GM12878 (cell line): ENCODE measurements at regions not wholly inside any gene's neighbourhood (a gene's known extent, or its start where the extent isn't known, plus 50 kb on each side); places are given as distances from the start of the nearest gene placed in this dataset.

Experiments used
- ATAC-seq: fragments of 200-7000 bp; cut with Tn5 transposase; 3 replicates; pipeline ENCODE4 v1.9.1; 2020; ENCODE audit warnings: mild to moderate bottlenecking, moderate library complexity
- BruUV-seq: library from RNA; stranded (reverse); fragments of 400-500 nt; replicated peaks from 2 replicates; lab custom pipeline; 2021; lab: Mats Ljungman, UMichigan
- CTCF ChIA-PET: fragments of 300-600 bp; sonication (Branson Sonifier 250); formaldehyde crosslinking; extraction: SDS; loops from one replicate; lab custom pipeline; 2021; ENCODE audit warnings: inconsistent platforms; lab: Yijun Ruan, JAX
- POLR2A ChIA-PET: fragments of 350-600 bp; formaldehyde crosslinking; extraction: SDS; loops from one replicate; lab custom pipeline; 2021; ENCODE audit warnings: inconsistent platforms; lab: Charles Lee
- RAD21 ChIA-PET: fragments of 300-600 bp; sonication (Branson Sonifier 250); formaldehyde crosslinking; loops from one replicate; lab custom pipeline; 2023; ENCODE audit warnings: antibody characterized with exemption; ENCODE audit not compliant: unreplicated experiment; lab: Charles Lee
- SMC1A ChIA-PET: fragments of 300-600 bp; sonication (Branson Sonifier 250); formaldehyde crosslinking; loops from one replicate; lab custom pipeline; 2023; ENCODE audit not compliant: unreplicated experiment, uncharacterized antibody; lab: Charles Lee
- DNase-seq: peaks from one replicate; pipeline ENCODE4 v3.0.0-alpha.2; 2011; ENCODE audit warnings: low read depth, low spot score
- FAIRE-seq: peaks from 3 replicates; lab custom pipeline; 2011; peaks lifted over from hg19 to GRCh38; lab: Jason Lieb, UNC
- H2AFZ ChIP-seq: 2 replicates; pipeline ENCODE4 v1.6.0; 2011; ENCODE audit warnings: low read depth, low read length, control low read depth; ENCODE audit not compliant: control insufficient read depth
- H3K27ac ChIP-seq: 2 replicates; pipeline ENCODE4 v1.5.1; 2011; ENCODE audit warnings: control low read depth; ENCODE audit not compliant: control insufficient read depth, insufficient read depth
- H3K27me3 ChIP-seq, 2 experiments: replicated peaks in 1 of 2; 2 replicates each; pipeline versions ENCODE4 v1.6.0 to v1.6.1; 2011; ENCODE audit warnings: low read length in 1 of 2; ENCODE audit not compliant: control insufficient read depth in 2 of 2, insufficient read depth in 2 of 2
- H3K36me3 ChIP-seq, 2 experiments: 2 replicates each; pipeline ENCODE4 v1.5.1; 2011; ENCODE audit warnings: low read length in 1 of 2; ENCODE audit not compliant: control insufficient read depth in 2 of 2, insufficient read depth in 2 of 2
- H3K4me1 ChIP-seq: 2 replicates; pipeline ENCODE4 v1.6.1; 2011; ENCODE audit warnings: mild to moderate bottlenecking, low read length, moderate library complexity, mixed read lengths; ENCODE audit not compliant: control insufficient read depth, insufficient read depth
- H3K4me2 ChIP-seq: 2 replicates; pipeline ENCODE4 v1.6.0; 2011; ENCODE audit warnings: control low read depth; ENCODE audit not compliant: control insufficient read depth, insufficient read depth
- H3K4me3 ChIP-seq: fragments of 200-600 bp; sonication (generic); 2 replicates; pipeline ENCODE4 v1.5.1; 2016
- H3K79me2 ChIP-seq: 2 replicates; pipeline ENCODE4 v1.6.0; 2011; ENCODE audit warnings: low read length; ENCODE audit not compliant: control insufficient read depth, insufficient read depth
- H3K9ac ChIP-seq: 2 replicates; pipeline ENCODE4 v1.8.0; 2011; ENCODE audit warnings: low read length, control low read depth, mixed read lengths; ENCODE audit not compliant: control insufficient read depth, insufficient read depth
- H3K9me3 ChIP-seq: replicated peaks from 3 replicates; pipeline ENCODE4 v1.5.1; 2011; ENCODE audit warnings: mild to moderate bottlenecking, low read length; ENCODE audit not compliant: control insufficient read depth, insufficient read depth
- H4K20me1 ChIP-seq: 2 replicates; pipeline ENCODE4 v1.6.0; 2011; ENCODE audit not compliant: control insufficient read depth, insufficient read depth
- ATF3 ChIP-seq: IDR thresholded peaks from 2 replicates; pipeline ENCODE4 v1.6.1; 2011; ENCODE audit warnings: low read depth, mild to moderate bottlenecking, low read length, moderate library complexity, borderline replicate concordance; ENCODE audit errors: extremely low read depth
- CHD4 ChIP-seq: fragments of 200-600 bp; sonication (generic); IDR thresholded peaks from 2 replicates; pipeline ENCODE4 v1.6.1; 2016; ENCODE audit warnings: mild to moderate bottlenecking
- CUX1 ChIP-seq: IDR thresholded peaks from 2 replicates; pipeline ENCODE4 v1.6.1; 2012; ENCODE audit warnings: improper control_type of control experiment, low read depth, low read length; ENCODE audit not compliant: insufficient replicate concordance
- DPF2 ChIP-seq: fragments of 450-650 bp; IDR thresholded peaks from 2 replicates; pipeline ENCODE4 v1.6.1; 2017; ENCODE audit warnings: mild to moderate bottlenecking
- NFIC ChIP-seq: IDR thresholded peaks from 2 replicates; pipeline ENCODE4 v1.6.1; 2012; ENCODE audit warnings: low read depth, mild to moderate bottlenecking, inconsistent platforms, low read length, moderate library complexity
- POLR2A ChIP-seq: IDR thresholded peaks from 2 replicates; pipeline ENCODE4 v1.6.1; 2011; ENCODE audit warnings: low read depth, mild to moderate bottlenecking, low read length
- RBBP5 ChIP-seq: fragments of 200-600 bp; sonication (generic); conservative IDR thresholded peaks from 2 replicates; pipeline ENCODE4 v1.6.1; 2016
- STAT3 ChIP-seq: IDR thresholded peaks from 2 replicates; pipeline ENCODE4 v1.6.1; 2011; ENCODE audit warnings: low read depth, low read length, improper control_type of control experiment
- SUPT20H ChIP-seq: IDR thresholded peaks from 2 replicates; pipeline ENCODE4 v1.6.1; 2011; ENCODE audit warnings: low read depth, mild to moderate bottlenecking, low read length, moderate library complexity, borderline replicate concordance; ENCODE audit not compliant: control insufficient read depth
- TBL1XR1 ChIP-seq: IDR thresholded peaks from 2 replicates; pipeline ENCODE4 v1.6.1; 2012; ENCODE audit warnings: low read depth, low read length, improper control_type of control experiment
- ZBTB4 ChIP-seq: fragments of 450-650 bp; formaldehyde crosslinking; IDR thresholded peaks from 2 replicates; pipeline ENCODE4 v1.4.0; 2022; ENCODE audit warnings: mild to moderate bottlenecking, moderate library complexity
- ZSCAN29 ChIP-seq: fragments of 450-650 bp; IDR thresholded peaks from 2 replicates; pipeline ENCODE4 v1.6.1; 2017; ENCODE audit warnings: mild to moderate bottlenecking, moderate library complexity
- WGBS: methylation state at CpG from one replicate; pipeline ENCODE4 v1.1.6; 2016; ENCODE audit warnings: low lambda C conversion rate; ENCODE audit not compliant: insufficient replicate concordance, insufficient coverage; ENCODE audit errors: missing lambda C conversion rate; 5-methylcytosine and 5-hydroxymethylcytosine counted together
- in situ Hi-C: fragments of 300-500 bp; cut with MboI; formaldehyde crosslinking; loops from 9 replicates; pipeline ENCODE4 v1.14.3; 2018; ENCODE audit warnings: mixed read lengths
- intact Hi-C: fragments of 100-400 bp; cut with micrococcal nuclease; formaldehyde crosslinking; loops from one replicate; pipeline ENCODE4 v1.14.2; 2022; ENCODE audit not compliant: unreplicated experiment
- TF ChIP-seq, protein P1 (sequence below): IDR thresholded peaks from 2 replicates; pipeline ENCODE4 v1.6.1; 2011; ENCODE audit warnings: borderline replicate concordance, low read depth, mild to moderate bottlenecking, moderate library complexity, mixed read lengths, low read length; ENCODE audit not compliant: insufficient read depth; ENCODE audit errors: extremely low read length

- no peak for TF ChIP-seq ATF3
Measured at GRCh38 chr17:79483842-79484241, 127.0 kb downstream of the RBFOX3 start (continued).

DNA sequence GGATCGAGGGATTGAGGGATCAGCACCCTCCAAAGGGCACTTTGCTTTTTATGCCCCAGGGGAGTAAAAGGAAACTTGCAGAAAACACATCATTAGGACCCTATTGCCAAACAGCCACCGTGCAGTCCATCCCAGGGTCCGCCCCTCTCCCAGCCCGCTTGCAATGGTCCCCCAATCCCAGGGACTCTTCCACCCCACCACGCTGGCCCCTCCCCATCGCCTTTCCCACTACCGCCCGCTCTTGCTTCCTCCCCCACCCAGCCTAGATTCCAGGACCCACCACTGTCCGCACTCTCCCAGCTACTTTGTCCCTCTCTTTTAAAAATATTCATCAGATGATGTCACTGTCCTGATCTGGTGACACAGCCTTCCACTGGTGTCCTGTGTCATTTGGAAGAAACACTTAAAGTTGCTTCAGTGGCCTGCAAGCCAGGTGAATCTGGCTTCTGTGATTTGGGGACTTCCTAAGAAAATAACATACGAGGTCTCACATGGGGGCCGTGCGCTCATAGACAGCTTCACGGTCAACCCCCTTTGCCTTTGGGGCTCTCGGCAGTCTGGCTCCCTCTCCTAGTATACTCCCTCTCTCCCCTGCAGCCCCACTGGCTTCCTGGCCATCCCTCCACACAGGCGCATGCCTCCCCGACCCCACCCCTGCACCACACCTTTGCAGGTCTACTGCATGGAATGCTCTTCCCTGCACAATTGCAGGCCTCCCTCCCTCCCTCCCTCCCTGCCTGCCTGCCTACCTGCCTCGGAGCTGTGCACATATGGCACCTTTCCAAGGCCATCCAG, 127.9 kb downstream of the RBFOX3 start:
- in situ Hi-C loops (no loop called here), intact Hi-C loops (no loop called here)
- Histone ChIP-seq H3K4me3 (no peak overlapping the region), H3K27ac (no peak overlapping the region), H3K4me2 (no peak overlapping the region), H3K9ac (no peak overlapping the region), H2AFZ (no peak overlapping the region), H3K4me1 (no peaks in the 10 kb centered on the region), H3K79me2 (no peaks in the 10 kb centered on the region), H4K20me1 (no peaks in the 10 kb centered on the region), H3K36me3 (no peaks in the 10 kb centered on the region), H3K27me3 (no peaks in the 10 kb centered on the region; a peak in 2 of 4 replicates), H3K9me3 (no peaks in the 10 kb centered on the region)
- WGBS: 16% methylated on average over 12 of the region's 17 CpGs
- DNase-seq (no peak), ATAC-seq (no peak), FAIRE-seq (no peak)
- no TSS peak for BruUV-seq
- ChIA-PET POLR2A (no interaction called here), RAD21 (no interaction called here), CTCF (no interaction called here), SMC1A (no interaction called here)
- no peak for TF ChIP-seq STAT3
- no peak for TF ChIP-seq POLR2A
- TF ChIP-seq CHD4: no peak
- TF ChIP-seq ZSCAN29: no peak
- TF ChIP-seq DPF2: no peak
- no peak for TF ChIP-seq TBL1XR1
- TF ChIP-seq, protein P1, sequence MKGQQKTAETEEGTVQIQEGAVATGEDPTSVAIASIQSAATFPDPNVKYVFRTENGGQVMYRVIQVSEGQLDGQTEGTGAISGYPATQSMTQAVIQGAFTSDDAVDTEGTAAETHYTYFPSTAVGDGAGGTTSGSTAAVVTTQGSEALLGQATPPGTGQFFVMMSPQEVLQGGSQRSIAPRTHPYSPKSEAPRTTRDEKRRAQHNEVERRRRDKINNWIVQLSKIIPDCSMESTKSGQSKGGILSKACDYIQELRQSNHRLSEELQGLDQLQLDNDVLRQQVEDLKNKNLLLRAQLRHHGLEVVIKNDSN: no peak
- no peak for TF ChIP-seq CUX1
- no peak for TF ChIP-seq RBBP5
- TF ChIP-seq NFIC: no peak
- TF ChIP-seq ZBTB4 (CRISPR knock-in tag): no peak
- TF ChIP-seq SUPT20H: no peak
